ENCODE measurements at regions not wholly inside any gene's neighbourhood (a gene's known extent, or its start where the extent isn't known, plus 50 kb on each side); places are given as distances from the start of the nearest gene placed in this dataset.
"Not testable (repeated sequence)": the region's sequence is repeated elsewhere in the genome, so short reads cannot be mapped to it uniquely, and the experiment has no call there.

- DNase-seq (ENCODE audit: low spot score), result no peak
- CTCF ChIA-PET, result no interaction called here
- BruUV-seq (replicated peaks), result no TSS peak
- Histone ChIP-seq H3K9me3 (ENCODE audit: low read depth, low read length, poor library complexity, severe bottlenecking) (no peaks in the 10 kb centered on the region), H3K4me3 (ENCODE audit: low read depth, low read length, poor library complexity, severe bottlenecking) (no peak overlapping the region), H3K36me3 (ENCODE audit: insufficient read depth, low read length, poor library complexity, severe bottlenecking) (no peaks in the 10 kb centered on the region), H3K4me1 (ENCODE audit: insufficient read depth, low read length, poor library complexity, severe bottlenecking) (peaks cover 17% of the 10 kb centered on the region), H3K27ac (ENCODE audit: low read depth, low read length, poor library complexity, severe bottlenecking) (no peak overlapping the region), H3K27me3 (replicated peaks; ENCODE audit: insufficient read depth, low read depth, low read length, poor library complexity) (no peaks in the 10 kb centered on the region)
- POLR2A ChIA-PET (ENCODE audit: low non-redundant PET), result no interaction called here
- TF ChIP-seq EZH2 (IDR thresholded peaks at IDR 0.05; ENCODE audit: borderline replicate concordance, low read depth, low read length, poor library complexity, severe bottlenecking), result no peak
- TF ChIP-seq CTCF (conservative IDR thresholded peaks at IDR 0.05; ENCODE audit: low read depth, low read length), result no peak
- intact Hi-C loops (cut with micrococcal nuclease; ENCODE audit: unreplicated experiment), result no loop called here
Observed at GRCh38 chr4:106579236-106579635, 210.7 kb upstream of the GIMD1 start.

GRCh38 chr4:106569146-106570031 is 200.8 kb upstream of the GIMD1 start:
- CTCF ChIA-PET, result no interaction called here
- intact Hi-C loops (cut with micrococcal nuclease; ENCODE audit: unreplicated experiment), result no loop called here
- BruUV-seq (replicated peaks), result no TSS peak
- TF ChIP-seq EZH2 (IDR thresholded peaks at IDR 0.05; ENCODE audit: borderline replicate concordance, low read depth, low read length, poor library complexity, severe bottlenecking) (no peak), CTCF (conservative IDR thresholded peaks at IDR 0.05; ENCODE audit: low read depth, low read length) (no peak)
- Histone ChIP-seq H3K27ac (ENCODE audit: low read depth, low read length, poor library complexity, severe bottlenecking) (no peak overlapping the region), H3K9me3 (ENCODE audit: low read depth, low read length, poor library complexity, severe bottlenecking) (no peaks in the 10 kb centered on the region), H3K36me3 (ENCODE audit: insufficient read depth, low read length, poor library complexity, severe bottlenecking) (no peaks in the 10 kb centered on the region), H3K4me1 (ENCODE audit: insufficient read depth, low read length, poor library complexity, severe bottlenecking) (no peaks in the 10 kb centered on the region), H3K4me3 (ENCODE audit: low read depth, low read length, poor library complexity, severe bottlenecking) (no peak overlapping the region), H3K27me3 (replicated peaks; ENCODE audit: insufficient read depth, low read depth, low read length, poor library complexity) (no peaks in the 10 kb centered on the region)
- DNase-seq (ENCODE audit: low spot score), result no peak
- POLR2A ChIA-PET (ENCODE audit: low non-redundant PET), result no interaction called here

GRCh38 chr4:106565727-106566126 is 197.1 kb upstream of the GIMD1 start:
- ChIA-PET CTCF (no interaction called here), POLR2A (ENCODE audit: low non-redundant PET) (no interaction called here)
- intact Hi-C loops (cut with micrococcal nuclease; ENCODE audit: unreplicated experiment), result no loop called here
- H3K27me3 ChIP-seq (replicated peaks; ENCODE audit: insufficient read depth, low read depth, low read length, poor library complexity), result no peaks in the 10 kb centered on the region
- TF ChIP-seq EZH2 (IDR thresholded peaks at IDR 0.05; ENCODE audit: borderline replicate concordance, low read depth, low read length, poor library complexity, severe bottlenecking), result no peak
- no peak for TF ChIP-seq CTCF (conservative IDR thresholded peaks at IDR 0.05; ENCODE audit: low read depth, low read length)
- BruUV-seq (replicated peaks), result no TSS peak
- H3K9me3 ChIP-seq (ENCODE audit: low read depth, low read length, poor library complexity, severe bottlenecking), result no peaks in the 10 kb centered on the region
- H3K36me3 ChIP-seq (ENCODE audit: insufficient read depth, low read length, poor library complexity, severe bottlenecking), result no peaks in the 10 kb centered on the region
- no peak overlapping the region for H3K27ac ChIP-seq (ENCODE audit: low read depth, low read length, poor library complexity, severe bottlenecking)
- H3K4me3 ChIP-seq (ENCODE audit: low read depth, low read length, poor library complexity, severe bottlenecking), result no peak overlapping the region
- no peak for DNase-seq (ENCODE audit: low spot score)
- no peaks in the 10 kb centered on the region for H3K4me1 ChIP-seq (ENCODE audit: insufficient read depth, low read length, poor library complexity, severe bottlenecking)

GRCh38 chr4:106563637-106564036 is 195.1 kb upstream of the GIMD1 start:
- H3K36me3 ChIP-seq (ENCODE audit: insufficient read depth, low read length, poor library complexity, severe bottlenecking); intact Hi-C loops (cut with micrococcal nuclease; ENCODE audit: unreplicated experiment); BruUV-seq (replicated peaks); H3K27ac ChIP-seq (ENCODE audit: low read depth, low read length, poor library complexity, severe bottlenecking); H3K4me1 ChIP-seq (ENCODE audit: insufficient read depth, low read length, poor library complexity, severe bottlenecking); H3K4me3 ChIP-seq (ENCODE audit: low read depth, low read length, poor library complexity, severe bottlenecking); H3K27me3 ChIP-seq (replicated peaks; ENCODE audit: insufficient read depth, low read depth, low read length, poor library complexity); H3K9me3 ChIP-seq (ENCODE audit: low read depth, low read length, poor library complexity, severe bottlenecking); POLR2A ChIA-PET (ENCODE audit: low non-redundant PET); CTCF ChIA-PET; DNase-seq (ENCODE audit: low spot score): not testable (repeated sequence)
